HG03342 (cell line): ENCODE measurements at regions not wholly inside any gene's neighbourhood (a gene's known extent, or its start where the extent isn't known, plus 50 kb on each side); places are given as distances from the start of the nearest gene placed in this dataset.
"Not testable (repeated sequence)": the region's sequence is repeated elsewhere in the genome, so short reads cannot be mapped to it uniquely, and the experiment has no call there.

Experiments used
- ATAC-seq: cut with Tn5 transposase; IDR thresholded peaks from one replicate; pipeline ENCODE4 v1.9.1; 2021; ENCODE audit warnings: mild to moderate bottlenecking, moderate library complexity; ENCODE audit not compliant: unreplicated experiment

DNA sequence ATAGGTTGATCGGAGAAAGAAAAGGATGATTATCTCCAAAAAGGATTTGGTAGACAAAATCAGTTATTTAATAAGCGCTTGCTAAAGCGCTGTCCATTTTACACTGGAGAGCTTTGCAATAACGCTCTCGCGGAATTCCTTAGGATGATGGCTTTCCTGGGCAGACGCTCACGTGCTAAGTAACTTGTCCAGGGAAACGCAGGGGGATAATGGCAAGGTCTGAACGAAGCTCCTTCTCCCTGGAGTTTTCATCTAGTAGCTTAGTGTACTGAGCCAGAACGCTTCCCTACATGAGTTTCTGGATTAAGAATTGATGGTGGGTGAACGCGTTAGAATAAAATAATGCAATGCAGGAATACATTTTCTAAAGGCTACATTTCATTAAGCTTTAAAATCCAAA, 739.5 kb upstream of the SALL3 start:
- no peak for ATAC-seq

DNA sequence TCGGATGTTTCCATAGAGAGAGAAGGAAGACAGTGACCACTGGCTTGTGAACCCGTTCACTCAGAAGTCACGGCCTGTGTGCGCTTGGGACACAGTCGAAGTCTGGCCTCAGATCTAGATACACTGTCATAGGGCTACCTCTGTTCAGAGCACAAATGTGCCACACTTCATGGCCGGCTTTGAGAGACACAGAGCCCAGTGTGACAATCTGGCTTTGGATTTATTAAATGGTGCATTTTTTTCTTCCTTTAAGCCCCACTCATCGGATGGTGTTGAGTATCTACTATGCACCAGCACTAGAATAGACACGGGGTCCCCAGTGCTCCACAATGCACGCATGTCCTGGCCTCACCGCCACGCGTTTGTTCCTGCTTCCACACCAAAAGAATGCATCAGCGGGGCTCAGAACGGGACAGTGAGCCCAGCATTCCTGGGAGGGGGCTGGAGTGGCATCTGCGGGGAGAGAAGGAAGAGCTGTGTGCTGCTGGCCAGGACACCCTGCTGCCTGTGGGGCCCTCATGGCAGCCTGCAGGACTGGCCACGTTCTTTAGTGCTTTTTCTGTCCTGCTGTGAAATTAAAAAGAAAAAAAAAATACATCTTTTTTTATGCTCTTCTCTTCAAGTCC, 738.9 kb upstream of the SALL3 start:
- ATAC-seq: no peak

DNA sequence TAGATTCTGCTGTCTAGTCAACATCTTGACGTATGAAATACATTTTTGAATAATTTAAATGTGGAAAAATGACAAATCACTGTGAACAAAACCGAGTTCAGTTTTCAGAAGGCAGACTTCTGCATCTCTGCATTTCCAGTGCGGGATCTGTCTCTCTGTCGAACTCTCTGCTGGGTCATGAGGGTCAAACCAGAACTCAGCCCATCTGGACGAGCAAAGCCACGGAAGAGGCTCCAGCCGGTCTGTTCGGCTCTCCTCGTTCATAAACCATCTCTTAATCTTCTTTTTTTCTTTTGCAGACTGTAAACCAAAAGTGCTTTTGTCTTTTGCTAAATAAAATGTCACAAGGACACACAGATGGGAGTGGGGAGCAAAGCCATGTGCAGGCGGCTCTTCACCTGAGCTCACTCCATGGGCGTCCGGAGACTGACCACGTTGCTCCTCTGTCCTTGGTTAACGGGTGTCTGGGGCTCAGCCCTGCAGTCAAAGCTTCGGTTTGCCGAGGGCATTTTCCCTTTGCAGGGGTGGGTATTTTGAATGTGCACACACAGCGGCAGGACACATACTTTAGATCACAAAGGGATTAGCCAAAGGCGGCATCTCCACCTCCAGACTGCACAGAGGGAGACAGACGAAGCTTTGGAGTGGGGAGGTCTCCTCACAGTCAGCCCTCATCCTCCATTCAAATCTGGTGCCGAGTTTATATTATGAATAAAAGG, 737.9 kb upstream of the SALL3 start:
- ATAC-seq: no peak

DNA sequence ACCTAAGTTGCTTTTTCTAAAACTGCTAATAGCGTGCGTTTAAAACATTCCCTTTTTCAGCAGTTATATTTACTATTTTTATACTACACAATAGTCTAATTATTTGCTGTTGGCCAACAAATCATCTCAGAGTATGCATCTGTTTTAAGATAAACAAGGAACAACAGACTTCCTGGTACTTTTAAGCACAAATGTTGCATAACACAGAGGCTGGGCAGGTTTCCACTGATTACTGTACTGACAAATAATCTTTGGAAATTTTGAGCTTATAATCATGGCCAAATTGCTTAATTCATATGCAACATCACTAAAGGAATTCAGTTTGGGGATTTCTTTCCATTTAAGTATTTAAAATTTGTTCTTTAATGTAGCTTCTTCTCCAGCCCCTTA, 737.4 kb upstream of the SALL3 start:
- no peak for ATAC-seq

DNA sequence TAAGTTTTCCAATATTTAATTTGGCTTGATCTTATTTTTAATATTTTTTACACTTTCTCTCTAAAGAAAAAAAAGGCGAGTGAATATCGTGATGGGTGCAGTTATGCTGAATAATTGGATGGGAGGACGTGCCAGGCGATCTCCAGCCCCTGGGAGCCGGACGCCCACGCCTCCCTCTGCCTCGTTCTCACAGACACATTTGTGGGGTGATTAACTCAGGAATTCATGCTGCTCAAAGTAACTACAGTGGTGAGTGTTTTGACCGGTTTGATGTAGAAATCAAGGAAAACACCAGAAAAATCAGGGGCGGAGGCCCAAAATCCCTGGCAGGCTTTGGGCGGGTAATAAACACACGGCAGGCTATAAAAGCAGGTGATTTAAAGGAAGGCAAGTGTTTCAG, 736.8 kb upstream of the SALL3 start:
- ATAC-seq: no peak

- no peak for ATAC-seq
Measured at GRCh38 chr18:78244779-78245178, 734.8 kb upstream of the SALL3 start.

DNA sequence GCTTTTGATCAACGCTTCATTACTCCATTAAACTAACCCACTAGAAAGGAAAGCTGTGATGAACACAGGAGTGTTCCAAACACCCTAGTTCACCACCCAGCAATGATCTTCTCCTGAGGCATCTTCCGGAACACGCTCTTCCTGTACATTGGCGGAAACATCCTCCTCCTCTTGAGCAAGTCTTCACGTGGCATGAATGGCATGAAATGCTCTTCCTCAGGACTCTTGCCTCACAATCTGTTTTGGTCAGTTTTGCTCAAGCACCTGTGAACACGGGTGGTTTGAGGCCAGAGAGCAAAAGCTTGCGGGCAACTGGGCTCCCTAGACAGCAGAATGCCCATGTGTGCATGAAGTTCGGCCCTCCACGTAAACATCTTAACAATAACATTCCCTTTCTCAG, 734.2 kb upstream of the SALL3 start:
- no peak for ATAC-seq

DNA sequence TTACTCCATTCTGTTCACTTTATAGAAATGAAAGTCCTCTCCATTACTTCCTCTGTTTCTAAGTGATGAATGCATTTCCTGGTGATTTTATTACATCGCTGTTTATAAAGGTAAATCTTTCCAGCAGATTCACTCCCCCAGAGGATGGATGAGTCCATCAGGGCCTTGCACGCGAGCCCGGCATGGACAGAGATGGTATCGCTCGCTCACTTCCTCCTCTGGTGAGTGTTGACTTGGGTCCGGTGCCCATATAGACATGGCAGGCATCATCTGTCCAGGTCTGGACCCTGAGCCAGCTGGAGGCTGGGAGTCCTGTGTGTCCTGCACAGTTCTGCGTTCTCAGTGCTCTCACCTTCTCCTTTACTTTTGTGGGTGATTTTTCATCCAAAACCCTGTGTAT, 733.6 kb upstream of the SALL3 start:
- ATAC-seq: no peak

DNA sequence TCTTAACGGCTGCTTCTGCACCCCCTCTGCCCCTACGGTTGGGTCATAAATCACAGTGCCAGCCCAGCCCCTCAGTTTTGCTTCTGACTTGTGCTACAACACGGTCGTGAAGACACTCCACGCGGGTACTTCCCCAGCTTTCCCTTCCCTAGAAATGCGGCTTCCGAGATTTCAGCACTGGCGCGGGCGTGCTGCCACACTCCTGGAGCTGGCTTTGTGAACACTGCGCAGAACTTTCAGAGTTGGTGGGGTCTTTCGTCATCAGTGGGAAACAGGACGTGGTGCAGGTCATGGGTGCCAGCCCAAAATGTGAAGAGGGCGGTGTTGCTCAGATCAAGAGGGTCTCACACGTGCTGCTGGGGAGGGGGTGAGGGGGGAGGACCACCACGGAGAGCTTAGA, 733.0 kb upstream of the SALL3 start:
- no peak for ATAC-seq

DNA sequence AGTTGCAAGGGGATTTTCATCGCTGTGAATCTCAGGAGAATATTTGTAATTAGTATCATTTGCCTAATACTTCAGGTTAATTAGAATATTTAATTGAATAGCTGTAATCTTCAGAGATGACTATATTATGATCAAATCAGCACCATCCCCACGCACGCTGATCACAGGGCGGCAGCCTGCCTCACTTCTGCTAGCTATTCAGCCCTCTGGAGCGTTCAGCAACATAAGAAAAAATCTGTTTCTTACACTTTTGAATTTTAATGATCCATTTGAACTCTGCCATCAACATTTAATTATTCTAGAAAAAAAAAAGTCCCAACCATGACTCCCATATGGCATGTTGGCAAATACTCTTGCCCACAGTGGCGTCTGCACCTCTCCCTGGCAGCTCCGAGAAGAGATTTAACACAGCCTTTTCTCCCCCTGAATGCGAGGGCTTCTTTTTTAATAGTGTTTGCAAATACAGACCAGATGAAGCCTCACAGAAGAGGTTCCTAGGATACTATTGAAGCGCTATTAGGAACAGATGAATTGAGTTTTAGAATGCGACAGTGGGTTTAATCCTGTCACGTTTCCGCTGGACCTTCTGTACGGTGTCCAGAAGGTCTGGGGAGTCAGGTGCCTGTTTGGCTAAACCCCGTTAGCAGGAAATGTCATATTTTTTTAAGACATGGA, 731.9 kb upstream of the SALL3 start:
- ATAC-seq: no peak

- no peak for ATAC-seq
Measured at GRCh38 chr18:78255013-78255412, 724.6 kb upstream of the SALL3 start.

GRCh38 chr18:78268226-78268988, 711.2 kb upstream of the SALL3 start:
- no peak for ATAC-seq

DNA sequence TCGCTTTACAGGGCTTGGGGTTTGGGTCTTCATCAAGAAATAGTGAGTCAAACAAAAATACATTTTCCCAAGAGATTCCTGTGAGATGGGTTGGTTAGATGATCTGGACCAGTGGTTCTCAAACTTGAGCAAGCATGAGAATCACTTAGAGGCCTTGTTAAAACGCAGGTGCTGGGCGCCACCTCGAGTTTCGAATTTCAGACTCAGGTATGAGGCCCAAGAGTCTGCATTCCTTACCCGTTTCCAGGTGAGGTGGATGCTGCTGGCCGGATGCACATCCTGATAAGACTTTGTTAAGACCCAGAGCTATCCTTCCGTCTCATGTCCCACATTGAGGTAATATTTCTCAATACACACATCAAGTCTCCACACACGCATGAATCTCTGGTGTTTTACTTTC, 707.8 kb upstream of the SALL3 start:
- no peak for ATAC-seq

GRCh38 chr18:78273876-78274275, 705.7 kb upstream of the SALL3 start:
- no peak for ATAC-seq

DNA sequence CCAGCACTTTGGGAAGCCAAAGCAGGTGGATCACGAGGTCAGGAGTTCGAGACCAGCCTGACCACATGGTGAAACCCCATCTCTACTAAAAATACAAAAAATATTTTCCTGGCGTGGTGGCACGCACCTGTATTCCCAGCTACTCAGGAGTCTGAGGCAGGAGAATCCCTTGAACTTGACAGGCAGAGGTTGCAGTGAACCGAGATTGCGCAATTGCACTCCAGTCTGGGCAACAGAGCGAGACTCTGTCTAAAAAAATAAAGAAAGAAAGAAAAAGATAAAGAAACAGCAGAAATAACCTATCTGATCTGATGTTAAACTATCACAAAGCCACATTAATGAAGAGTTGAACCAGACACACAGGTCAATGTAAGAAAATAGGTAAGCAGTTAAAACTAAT, 696.2 kb upstream of the SALL3 start:
- not testable (repeated sequence) for ATAC-seq

DNA sequence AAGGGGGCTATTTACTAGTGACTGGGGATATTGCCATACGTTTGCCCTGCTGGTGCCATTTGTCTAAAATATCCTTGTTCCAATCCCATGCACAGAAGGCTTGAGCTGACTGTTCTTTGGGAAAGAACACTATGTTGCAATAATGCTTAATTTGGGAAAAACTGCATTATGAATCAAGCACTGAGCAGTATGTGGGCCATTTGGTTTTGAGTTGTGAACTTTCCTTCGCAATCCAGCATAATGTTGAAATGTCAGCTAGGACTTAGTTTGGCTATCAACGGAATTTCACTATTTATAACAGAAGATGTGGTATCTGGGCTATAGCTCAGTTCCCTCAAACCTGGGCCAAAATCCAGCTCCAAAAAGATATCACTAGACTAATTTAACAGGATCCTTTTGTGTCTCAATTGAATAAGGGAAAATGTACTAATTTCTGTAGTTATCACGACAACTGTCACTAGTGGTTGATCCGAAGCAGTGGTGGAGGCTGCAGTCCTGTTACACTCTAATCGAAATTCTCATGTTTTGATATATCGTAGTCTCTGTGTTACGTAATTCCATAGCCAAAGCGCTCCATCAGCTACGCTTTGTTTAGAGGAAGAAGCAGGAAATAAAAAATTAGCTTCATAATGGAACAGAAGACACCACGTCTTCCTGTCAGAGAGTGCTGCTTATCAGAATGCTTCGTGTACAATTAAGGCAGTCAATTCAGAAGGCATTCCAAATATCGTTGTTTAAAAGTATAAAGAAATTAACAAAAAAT, 686.8 kb upstream of the SALL3 start:
- ATAC-seq: no peak

- no peak for ATAC-seq
Measured at GRCh38 chr18:78293540-78293939, 686.1 kb upstream of the SALL3 start.

GRCh38 chr18:78293940-78294541, 685.6 kb upstream of the SALL3 start:
- ATAC-seq: no peak

DNA sequence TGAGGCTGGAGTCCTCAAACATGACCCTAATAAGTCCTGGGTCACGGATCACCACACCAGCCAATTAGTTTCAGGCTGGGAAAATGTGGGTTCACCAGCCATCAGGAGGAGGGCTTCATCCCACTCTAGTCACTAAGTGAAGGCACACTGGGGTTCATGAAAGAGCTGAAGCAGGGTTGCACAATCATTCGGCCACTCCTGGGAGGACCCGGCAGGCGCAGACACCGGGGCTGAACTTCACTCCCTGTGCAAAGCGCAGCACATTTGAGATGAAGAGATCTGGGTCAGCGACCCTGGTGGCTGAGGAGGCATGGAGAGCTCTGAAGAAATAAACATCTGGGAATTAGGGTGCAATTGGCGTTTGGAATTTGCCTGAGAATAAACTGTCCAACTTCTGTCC, 684.4 kb upstream of the SALL3 start:
- ATAC-seq: no peak

DNA sequence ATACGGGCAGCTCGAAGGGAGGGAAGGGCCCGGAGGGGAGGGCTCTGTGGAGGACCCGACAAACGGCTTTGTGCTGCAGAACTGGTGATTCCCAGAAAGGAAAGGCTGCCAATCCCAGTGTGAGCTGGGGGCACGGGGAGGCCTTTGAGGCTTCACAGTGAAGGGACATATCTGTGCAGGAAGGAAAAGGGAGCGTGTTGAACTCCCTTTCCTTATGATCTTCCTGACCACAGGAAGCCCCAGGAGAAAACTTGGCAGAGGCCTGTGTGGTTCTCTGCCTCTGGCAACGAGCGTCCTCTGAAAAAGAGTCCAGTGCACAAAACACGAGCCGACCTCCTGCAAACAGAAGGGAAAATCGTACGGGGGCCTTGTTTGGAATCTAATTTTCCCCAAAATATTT, 683.5 kb upstream of the SALL3 start:
- no peak for ATAC-seq

GRCh38 chr18:78297048-78297447, 682.6 kb upstream of the SALL3 start:
- no peak for ATAC-seq
